SK-N-SH treated with all-trans-retinoic acid at 6 μM for 48 hours (cell line): ENCODE measurements at regions not wholly inside any gene's neighbourhood (a gene's known extent, or its start where the extent isn't known, plus 50 kb on each side); places are given as distances from the start of the nearest gene placed in this dataset.

Experiments used
- BACH2 ChIP-seq: fragments of 250-450 bp; sonication (Bioruptor Pico); IDR thresholded peaks from 2 replicates; pipeline ENCODE4 v1.9.0; 2021; ENCODE audit warnings: mild to moderate bottlenecking, borderline replicate concordance
- ESRRG ChIP-seq: fragments of 250-450 bp; sonication (Bioruptor Pico); IDR thresholded peaks from 2 replicates; pipeline ENCODE4 v1.6.1; 2021; ENCODE audit warnings: mild to moderate bottlenecking
- RARB ChIP-seq: fragments of 250-450 bp; sonication (Bioruptor Pico); IDR thresholded peaks from 2 replicates; pipeline ENCODE4 v1.8.0; 2021; ENCODE audit warnings: mild to moderate bottlenecking, moderate library complexity
- TCF4 ChIP-seq: fragments of 250-450 bp; sonication (Bioruptor Pico); IDR thresholded peaks from 2 replicates; pipeline ENCODE4 v1.8.0; 2021; ENCODE audit warnings: mild to moderate bottlenecking, moderate library complexity, borderline replicate concordance
- ZFP3 ChIP-seq: fragments of 250-450 bp; sonication (Bioruptor Pico); IDR thresholded peaks from 2 replicates; pipeline ENCODE4 v1.5.0; 2020; ENCODE audit warnings: mild to moderate bottlenecking, moderate library complexity
- ZNF565 ChIP-seq: fragments of 450-650 bp; formaldehyde crosslinking; conservative IDR thresholded peaks from 2 replicates; pipeline ENCODE4 v1.5.0; 2020; ENCODE audit warnings: low read depth, mild to moderate bottlenecking, moderate library complexity
- TF ChIP-seq, protein P1 (sequence below): fragments of 250-450 bp; sonication (Bioruptor Pico); IDR thresholded peaks from 2 replicates; pipeline ENCODE4 v1.8.0; 2020; ENCODE audit warnings: mild to moderate bottlenecking, moderate library complexity, borderline replicate concordance
- TF ChIP-seq, protein P2 (sequence below): fragments of 250-450 bp; sonication (Bioruptor Pico); IDR thresholded peaks from 2 replicates; pipeline ENCODE4 v1.5.1; 2021; ENCODE audit warnings: mild to moderate bottlenecking, moderate library complexity
- TF ChIP-seq, protein P3 (sequence below): fragments of 250-450 bp; sonication (Bioruptor Pico); IDR thresholded peaks from 2 replicates; pipeline ENCODE4 v1.5.0; 2020; ENCODE audit warnings: mild to moderate bottlenecking, moderate library complexity

DNA sequence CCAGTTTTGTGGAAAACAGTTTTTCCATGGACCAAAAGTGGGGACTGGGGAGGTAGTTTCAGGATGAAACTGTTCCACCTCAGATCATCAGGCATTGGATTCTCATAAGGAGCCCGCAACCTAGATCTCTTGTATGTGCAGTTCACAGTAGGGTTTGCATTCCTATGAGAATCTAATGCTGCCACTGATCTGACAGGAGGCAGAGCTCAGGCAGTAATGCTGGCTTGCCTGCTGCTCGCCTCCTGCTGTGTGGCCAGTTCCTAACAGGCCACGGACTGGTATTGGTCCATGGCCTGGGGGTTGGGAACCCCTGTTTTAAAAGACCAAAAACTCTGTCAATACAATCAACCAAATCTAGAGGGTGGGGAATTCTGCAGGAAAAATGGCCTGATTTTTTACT lies 100.0 kb upstream of the EOLA2 start:
- TF ChIP-seq RARB (CRISPR knock-in tag) (no peak), ZFP3 (CRISPR knock-in tag) (no peak), ZNF565 (CRISPR knock-in tag) (no peak), TCF4 (CRISPR knock-in tag) (no peak), ESRRG (CRISPR knock-in tag) (no peak), BACH2 (CRISPR knock-in tag) (no peak)
- TF ChIP-seq, protein P1, sequence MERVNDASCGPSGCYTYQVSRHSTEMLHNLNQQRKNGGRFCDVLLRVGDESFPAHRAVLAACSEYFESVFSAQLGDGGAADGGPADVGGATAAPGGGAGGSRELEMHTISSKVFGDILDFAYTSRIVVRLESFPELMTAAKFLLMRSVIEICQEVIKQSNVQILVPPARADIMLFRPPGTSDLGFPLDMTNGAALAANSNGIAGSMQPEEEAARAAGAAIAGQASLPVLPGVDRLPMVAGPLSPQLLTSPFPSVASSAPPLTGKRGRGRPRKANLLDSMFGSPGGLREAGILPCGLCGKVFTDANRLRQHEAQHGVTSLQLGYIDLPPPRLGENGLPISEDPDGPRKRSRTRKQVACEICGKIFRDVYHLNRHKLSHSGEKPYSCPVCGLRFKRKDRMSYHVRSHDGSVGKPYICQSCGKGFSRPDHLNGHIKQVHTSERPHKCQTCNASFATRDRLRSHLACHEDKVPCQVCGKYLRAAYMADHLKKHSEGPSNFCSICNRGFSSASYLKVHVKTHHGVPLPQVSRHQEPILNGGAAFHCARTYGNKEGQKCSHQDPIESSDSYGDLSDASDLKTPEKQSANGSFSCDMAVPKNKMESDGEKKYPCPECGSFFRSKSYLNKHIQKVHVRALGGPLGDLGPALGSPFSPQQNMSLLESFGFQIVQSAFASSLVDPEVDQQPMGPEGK (CRISPR knock-in tag), result no peak
- TF ChIP-seq, protein P2, sequence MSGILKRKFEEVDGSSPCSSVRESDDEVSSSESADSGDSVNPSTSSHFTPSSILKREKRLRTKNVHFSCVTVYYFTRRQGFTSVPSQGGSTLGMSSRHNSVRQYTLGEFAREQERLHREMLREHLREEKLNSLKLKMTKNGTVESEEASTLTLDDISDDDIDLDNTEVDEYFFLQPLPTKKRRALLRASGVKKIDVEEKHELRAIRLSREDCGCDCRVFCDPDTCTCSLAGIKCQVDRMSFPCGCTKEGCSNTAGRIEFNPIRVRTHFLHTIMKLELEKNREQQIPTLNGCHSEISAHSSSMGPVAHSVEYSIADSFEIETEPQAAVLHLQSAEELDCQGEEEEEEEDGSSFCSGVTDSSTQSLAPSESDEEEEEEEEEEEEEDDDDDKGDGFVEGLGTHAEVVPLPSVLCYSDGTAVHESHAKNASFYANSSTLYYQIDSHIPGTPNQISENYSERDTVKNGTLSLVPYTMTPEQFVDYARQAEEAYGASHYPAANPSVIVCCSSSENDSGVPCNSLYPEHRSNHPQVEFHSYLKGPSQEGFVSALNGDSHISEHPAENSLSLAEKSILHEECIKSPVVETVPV (CRISPR knock-in tag), result no peak
- TF ChIP-seq, protein P3, sequence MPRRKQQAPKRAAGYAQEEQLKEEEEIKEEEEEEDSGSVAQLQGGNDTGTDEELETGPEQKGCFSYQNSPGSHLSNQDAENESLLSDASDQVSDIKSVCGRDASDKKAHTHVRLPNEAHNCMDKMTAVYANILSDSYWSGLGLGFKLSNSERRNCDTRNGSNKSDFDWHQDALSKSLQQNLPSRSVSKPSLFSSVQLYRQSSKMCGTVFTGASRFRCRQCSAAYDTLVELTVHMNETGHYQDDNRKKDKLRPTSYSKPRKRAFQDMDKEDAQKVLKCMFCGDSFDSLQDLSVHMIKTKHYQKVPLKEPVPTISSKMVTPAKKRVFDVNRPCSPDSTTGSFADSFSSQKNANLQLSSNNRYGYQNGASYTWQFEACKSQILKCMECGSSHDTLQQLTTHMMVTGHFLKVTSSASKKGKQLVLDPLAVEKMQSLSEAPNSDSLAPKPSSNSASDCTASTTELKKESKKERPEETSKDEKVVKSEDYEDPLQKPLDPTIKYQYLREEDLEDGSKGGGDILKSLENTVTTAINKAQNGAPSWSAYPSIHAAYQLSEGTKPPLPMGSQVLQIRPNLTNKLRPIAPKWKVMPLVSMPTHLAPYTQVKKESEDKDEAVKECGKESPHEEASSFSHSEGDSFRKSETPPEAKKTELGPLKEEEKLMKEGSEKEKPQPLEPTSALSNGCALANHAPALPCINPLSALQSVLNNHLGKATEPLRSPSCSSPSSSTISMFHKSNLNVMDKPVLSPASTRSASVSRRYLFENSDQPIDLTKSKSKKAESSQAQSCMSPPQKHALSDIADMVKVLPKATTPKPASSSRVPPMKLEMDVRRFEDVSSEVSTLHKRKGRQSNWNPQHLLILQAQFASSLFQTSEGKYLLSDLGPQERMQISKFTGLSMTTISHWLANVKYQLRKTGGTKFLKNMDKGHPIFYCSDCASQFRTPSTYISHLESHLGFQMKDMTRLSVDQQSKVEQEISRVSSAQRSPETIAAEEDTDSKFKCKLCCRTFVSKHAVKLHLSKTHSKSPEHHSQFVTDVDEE (CRISPR knock-in tag), result no peak
